ENCODE measurements at regions not wholly inside any gene's neighbourhood (a gene's known extent, or its start where the extent isn't known, plus 50 kb on each side); places are given as distances from the start of the nearest gene placed in this dataset.

DNA sequence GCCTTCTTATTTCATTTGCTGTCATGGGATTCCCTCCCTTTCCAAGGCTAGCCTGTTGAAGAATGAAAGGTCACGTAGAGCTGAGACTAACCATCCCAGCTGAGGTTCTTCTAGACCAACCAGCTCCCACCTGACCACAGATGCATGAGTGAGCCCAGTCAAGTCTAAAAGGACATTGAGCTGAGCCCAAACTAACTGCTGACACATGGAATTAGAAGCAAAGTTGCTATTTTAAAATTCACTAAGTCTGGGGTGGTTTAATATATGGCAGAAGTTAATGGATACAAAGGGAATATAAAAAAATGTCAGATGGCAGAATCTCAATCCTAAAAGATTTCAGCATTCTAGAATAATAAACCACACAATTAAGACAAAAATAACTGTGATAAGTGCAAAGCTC, 118.9 kb upstream of the RASGEF1B start:
- TF ChIP-seq CTCF (IDR thresholded peaks at IDR 0.05) (no peak), POLR2A (IDR thresholded peaks at IDR 0.05) (no peak)

All from esophagus squamous epithelium (tissue), 4 donors.